SK-N-MC (cell line): ENCODE measurements at regions not wholly inside any gene's neighbourhood (a gene's known extent, or its start where the extent isn't known, plus 50 kb on each side); places are given as distances from the start of the nearest gene placed in this dataset.

Experiments used
- DNase-seq: peaks from one replicate; pipeline ENCODE4 v3.0.0-alpha.2; 2011; ENCODE audit warnings: low read depth, low spot score
- H3K27ac ChIP-seq: fragments of 200-600 bp; sonication (generic); 2 replicates; pipeline ENCODE4 v1.5.1; 2016; ENCODE audit warnings: mixed run types
- H3K36me3 ChIP-seq: fragments of 200-600 bp; sonication (generic); 2 replicates; pipeline ENCODE4 v1.6.1; 2017; ENCODE audit warnings: antibody characterized with exemption, low read length, mixed read lengths; ENCODE audit not compliant: insufficient read depth
- H3K4me3 ChIP-seq: fragments of 200-600 bp; sonication (generic); 2 replicates; pipeline ENCODE4 v1.5.1; 2016
- H3K9ac ChIP-seq: fragments of 200-600 bp; sonication (generic); 2 replicates; pipeline ENCODE4 v1.8.0; 2017; ENCODE audit warnings: mixed run types, mixed read lengths; ENCODE audit not compliant: insufficient read length
- H3K9me3 ChIP-seq: fragments of 200-600 bp; sonication (generic); 2 replicates; pipeline ENCODE4 v1.6.1; 2017; ENCODE audit warnings: low read depth, mild to moderate bottlenecking, antibody characterized with exemption, low read length, moderate library complexity, mixed read lengths
- EZH2 ChIP-seq: fragments of 200-600 bp; sonication (generic); IDR thresholded peaks from one replicate; pipeline ENCODE4 v1.6.1; 2017; ENCODE audit warnings: antibody characterized with exemption
- FOXP2 ChIP-seq: optimal IDR thresholded peaks from 2 replicates; pipeline ENCODE3; 2011; ENCODE audit warnings: mild to moderate bottlenecking, moderate library complexity; ENCODE audit not compliant: insufficient read depth; ENCODE audit errors: extremely low read length, control extremely low read depth
- POLR2AphosphoS5 ChIP-seq: IDR thresholded peaks from 2 replicates; pipeline ENCODE4 v1.6.1; 2012; ENCODE audit warnings: mild to moderate bottlenecking, low read depth, low read length, borderline replicate concordance

- DNase-seq = no peak
- H3K9me3 ChIP-seq = no peaks in the 10 kb centered on the region
- no peak for TF ChIP-seq FOXP2
- H3K9ac ChIP-seq = no peak overlapping the region
- H3K36me3 ChIP-seq = no peaks in the 10 kb centered on the region
- H3K27ac ChIP-seq = no peak overlapping the region
- H3K4me3 ChIP-seq = no peak overlapping the region
These were observed 483.8 kb upstream of the JARID2 start for GRCh38 chr6:14762077-14762476.

- no peaks in the 10 kb centered on the region for H3K9me3 ChIP-seq
- TF ChIP-seq POLR2AphosphoS5 = no peak
- DNase-seq = no peak
- no peak overlapping the region for H3K4me3 ChIP-seq
- H3K36me3 ChIP-seq = no peaks in the 10 kb centered on the region
- H3K27ac ChIP-seq = peak overlapping the region; percentile 78
- peak overlapping the region; percentile 29 for H3K9ac ChIP-seq
These were observed 482.7 kb upstream of the JARID2 start for GRCh38 chr6:14763139-14763538.

- no peak for DNase-seq
- H3K36me3 ChIP-seq = no peaks in the 10 kb centered on the region
- H3K9me3 ChIP-seq = no peaks in the 10 kb centered on the region
- H3K4me3 ChIP-seq = no peak overlapping the region
- peak overlapping the region; percentile 78 for H3K27ac ChIP-seq
- peak overlapping the region; percentile 29 for H3K9ac ChIP-seq
- TF ChIP-seq EZH2 = no peak
- no peak for TF ChIP-seq FOXP2
These were observed 482.3 kb upstream of the JARID2 start for GRCh38 chr6:14763616-14764015.

- Histone ChIP-seq H3K9ac (no peak overlapping the region), H3K4me3 (no peak overlapping the region), H3K36me3 (no peaks in the 10 kb centered on the region), H3K27ac (no peak overlapping the region), H3K9me3 (no peaks in the 10 kb centered on the region)
- TF ChIP-seq POLR2AphosphoS5 (no peak), EZH2 (no peak), FOXP2 (no peak)
- DNase-seq = no peak
These were observed 480.8 kb upstream of the JARID2 start for GRCh38 chr6:14765106-14765505.

GRCh38 chr6:14765721-14766390 is 480.0 kb upstream of the JARID2 start:
- Histone ChIP-seq H3K4me3 (no peak overlapping the region), H3K9me3 (no peaks in the 10 kb centered on the region), H3K9ac (no peak overlapping the region), H3K36me3 (no peaks in the 10 kb centered on the region), H3K27ac (peak overlapping the region; percentile 97)
- DNase-seq = no peak
- no peak for TF ChIP-seq POLR2AphosphoS5
- TF ChIP-seq EZH2 = no peak
- TF ChIP-seq FOXP2 = no peak

GRCh38 chr6:14766391-14766994 is 479.4 kb upstream of the JARID2 start:
- Histone ChIP-seq H3K36me3 (no peaks in the 10 kb centered on the region), H3K27ac (peak overlapping the region; percentile 97), H3K4me3 (peak overlapping the region; percentile 71), H3K9me3 (no peaks in the 10 kb centered on the region), H3K9ac (peak overlapping the region; percentile 74)
- no peak for TF ChIP-seq FOXP2
- no peak for TF ChIP-seq POLR2AphosphoS5
- DNase-seq = no peak

- no peaks in the 10 kb centered on the region for H3K9me3 ChIP-seq
- peak overlapping the region; percentile 71 for H3K4me3 ChIP-seq
- no peaks in the 10 kb centered on the region for H3K36me3 ChIP-seq
- H3K9ac ChIP-seq = peak overlapping the region; percentile 74
- peak overlapping the region; percentile 97 for H3K27ac ChIP-seq
- TF ChIP-seq FOXP2 (no peak), POLR2AphosphoS5 (0 out of 2 replicates have a peak, but pooled peaks have one; percentile 48), EZH2 (no peak)
- DNase-seq = peak; percentile 78
These were observed 478.6 kb upstream of the JARID2 start for GRCh38 chr6:14767226-14767625.

- H3K36me3 ChIP-seq = 0 out of 2 replicates have a peak, but pooled peaks cover 3% of the 10 kb centered on the region
- DNase-seq = no peak
- H3K9me3 ChIP-seq = no peaks in the 10 kb centered on the region
- TF ChIP-seq EZH2 (no peak), FOXP2 (no peak), POLR2AphosphoS5 (no peak)
- H3K4me3 ChIP-seq = no peak overlapping the region
- H3K27ac ChIP-seq = no peak overlapping the region
- no peak overlapping the region for H3K9ac ChIP-seq
These were observed 475.8 kb upstream of the JARID2 start for GRCh38 chr6:14770040-14770439.

GRCh38 chr6:14770572-14770971 is 475.3 kb upstream of the JARID2 start:
- 0 out of 2 replicates have a peak, but pooled peaks cover 7% of the 10 kb centered on the region for H3K36me3 ChIP-seq
- H3K4me3 ChIP-seq = no peak overlapping the region
- H3K9me3 ChIP-seq = no peaks in the 10 kb centered on the region
- TF ChIP-seq FOXP2 (no peak), EZH2 (no peak), POLR2AphosphoS5 (no peak)
- no peak overlapping the region for H3K27ac ChIP-seq
- DNase-seq = no peak
- H3K9ac ChIP-seq = no peak overlapping the region
